ENCODE measurements at regions not wholly inside any gene's neighbourhood (a gene's known extent, or its start where the extent isn't known, plus 50 kb on each side); places are given as distances from the start of the nearest gene placed in this dataset.

- TF ChIP-seq CTCF (IDR thresholded peaks at IDR 0.05; ENCODE audit: poor library complexity) (no peak), EZH2phosphoT487 (IDR thresholded peaks at IDR 0.05; ENCODE audit: low read depth, severe bottlenecking, unreplicated experiment) (no peak)
Observed at GRCh38 chr1:57578099-57578498, 154.2 kb upstream of the DAB1 start.
